ENCODE measurements at regions not wholly inside any gene's neighbourhood (a gene's known extent, or its start where the extent isn't known, plus 50 kb on each side); places are given as distances from the start of the nearest gene placed in this dataset.
"Not testable (repeated sequence)": the region's sequence is repeated elsewhere in the genome, so short reads cannot be mapped to it uniquely, and the experiment has no call there.

GRCh38 chr6:169858293-169858934, 107.0 kb downstream of the ERMARD start:
- in situ Hi-C loops (cut with HindIII; ENCODE audit: low sequenced_read_pairs): no loop called here
- no peak for TF ChIP-seq CTCF (IDR thresholded peaks at IDR 0.05; ENCODE audit: low read depth, low read length, missing control alignments)
- H3K4me3 ChIP-seq (ENCODE audit: low read depth, low read length): no peak overlapping the region
- no peak for DNase-seq (ENCODE audit: low read depth)

- no peak overlapping the region for H3K4me3 ChIP-seq (ENCODE audit: low read depth, low read length)
- in situ Hi-C loops (cut with HindIII; ENCODE audit: low sequenced_read_pairs): no loop called here
- DNase-seq (ENCODE audit: low read depth): no peak
- no peak for TF ChIP-seq CTCF (IDR thresholded peaks at IDR 0.05; ENCODE audit: low read depth, low read length, missing control alignments)
Measured at GRCh38 chr6:169857343-169858292, 106.2 kb downstream of the ERMARD start.

- H3K4me3 ChIP-seq (ENCODE audit: low read depth, low read length); in situ Hi-C loops (cut with HindIII; ENCODE audit: low sequenced_read_pairs); DNase-seq (ENCODE audit: low read depth): not testable (repeated sequence)
Measured at GRCh38 chr6:169856442-169857342, 105.3 kb downstream of the ERMARD start.

- in situ Hi-C loops (cut with HindIII; ENCODE audit: low sequenced_read_pairs): no loop called here
- no peak overlapping the region for H3K4me3 ChIP-seq (ENCODE audit: low read depth, low read length)
- no peak for DNase-seq (ENCODE audit: low read depth)
- no peak for TF ChIP-seq CTCF (IDR thresholded peaks at IDR 0.05; ENCODE audit: low read depth, low read length, missing control alignments)
Measured at GRCh38 chr6:169854813-169855212, 103.4 kb downstream of the ERMARD start.

GRCh38 chr6:169854083-169854725, 102.8 kb downstream of the ERMARD start:
- DNase-seq (ENCODE audit: low read depth): no peak
- no peak for TF ChIP-seq CTCF (IDR thresholded peaks at IDR 0.05; ENCODE audit: low read depth, low read length, missing control alignments)
- H3K4me3 ChIP-seq (ENCODE audit: low read depth, low read length): no peak overlapping the region
- in situ Hi-C loops (cut with HindIII; ENCODE audit: low sequenced_read_pairs): no loop called here

- no peak for TF ChIP-seq CTCF (IDR thresholded peaks at IDR 0.05; ENCODE audit: low read depth, low read length, missing control alignments)
- H3K4me3 ChIP-seq (ENCODE audit: low read depth, low read length): no peak overlapping the region
- in situ Hi-C loops (cut with HindIII; ENCODE audit: low sequenced_read_pairs): no loop called here
- no peak for DNase-seq (ENCODE audit: low read depth)
Measured at GRCh38 chr6:169853196-169854082, 102.0 kb downstream of the ERMARD start.

Data from astrocyte of the cerebellum (primary cell).